Activated T-cell treated with anti-CD3 and anti-CD28 coated beads, Interleukin-2, amount 50 U/mL, for 24 hours (primary cell): ENCODE measurements at regions not wholly inside any gene's neighbourhood (a gene's known extent, or its start where the extent isn't known, plus 50 kb on each side); places are given as distances from the start of the nearest gene placed in this dataset.

Experiments used
- DNase-seq: peaks from one replicate; pipeline ENCODE4 v3.0.0-alpha.2; 2020
- H3K27ac Mint-ChIP-seq: 2 replicates; pipeline ENCODE4 v1.8.0; 2020; ENCODE audit warnings: mild to moderate bottlenecking, mixed read lengths
- H3K27me3 Mint-ChIP-seq: 2 replicates; pipeline ENCODE4 v1.8.0; 2020; ENCODE audit warnings: mixed read lengths
- H3K36me3 Mint-ChIP-seq: 2 replicates; pipeline ENCODE4 v1.8.0; 2020; ENCODE audit warnings: low read depth, mixed read lengths
- H3K4me1 Mint-ChIP-seq: 2 replicates; pipeline ENCODE4 v1.8.0; 2020; ENCODE audit warnings: low read depth, mixed read lengths
- H3K4me3 Mint-ChIP-seq: 2 replicates; pipeline ENCODE4 v1.8.0; 2020; ENCODE audit warnings: mild to moderate bottlenecking, moderate library complexity, mixed read lengths
- H3K9me3 Mint-ChIP-seq: 2 replicates; pipeline ENCODE4 v1.8.0; 2020; ENCODE audit warnings: mixed read lengths

DNA sequence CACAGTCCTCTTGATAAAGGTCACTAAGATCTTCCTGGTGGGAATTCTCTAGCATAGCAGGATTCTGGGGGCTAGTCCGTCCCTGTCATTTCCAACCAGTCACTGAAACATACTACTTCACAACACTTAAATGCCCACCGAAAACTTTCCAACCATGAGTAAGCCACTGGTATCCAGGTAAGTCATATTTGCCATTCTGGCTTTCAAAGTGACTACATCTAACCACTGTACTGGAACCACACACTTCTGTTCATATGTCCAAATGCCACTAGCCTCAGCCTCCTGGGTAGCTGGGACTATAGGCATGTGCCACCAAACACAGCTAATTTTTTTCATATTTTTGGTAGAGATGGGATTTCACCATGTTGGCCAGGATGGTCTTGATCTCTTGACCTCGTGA is 64.3 kb upstream of the VANGL1 start:
- H3K4me1 Mint-ChIP-seq = peaks cover 2% of the 10 kb centered on the region
- no peak overlapping the region for H3K27ac Mint-ChIP-seq
- H3K36me3 Mint-ChIP-seq = no peaks in the 10 kb centered on the region
- peaks cover 9% of the 10 kb centered on the region for H3K9me3 Mint-ChIP-seq
- DNase-seq = no peak
- H3K4me3 Mint-ChIP-seq = no peak overlapping the region
- peaks cover 7% of the 10 kb centered on the region for H3K27me3 Mint-ChIP-seq

DNA sequence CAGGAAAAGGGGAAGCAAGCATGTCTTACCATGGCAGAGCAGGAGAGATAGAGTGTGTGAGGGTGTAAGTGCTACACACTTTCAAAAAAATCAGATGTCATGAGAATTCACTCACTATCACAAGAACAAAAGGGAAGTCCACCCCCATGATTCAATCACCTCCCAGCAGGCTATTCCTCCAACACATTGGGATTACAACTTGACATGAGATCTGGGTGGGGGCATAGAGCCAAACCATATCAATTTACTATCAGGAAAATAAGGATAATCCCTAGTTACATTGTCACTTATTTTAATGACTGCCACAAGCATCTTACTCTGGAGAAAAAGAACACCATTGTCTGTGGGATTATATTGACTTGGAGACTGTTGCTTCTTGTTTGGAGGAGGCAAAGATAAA is 66.1 kb upstream of the VANGL1 start:
- no peak for DNase-seq
- H3K4me3 Mint-ChIP-seq = no peak overlapping the region
- H3K27me3 Mint-ChIP-seq = peaks cover 2% of the 10 kb centered on the region
- H3K4me1 Mint-ChIP-seq = peaks cover 2% of the 10 kb centered on the region
- H3K36me3 Mint-ChIP-seq = no peaks in the 10 kb centered on the region
- peaks cover 10% of the 10 kb centered on the region for H3K9me3 Mint-ChIP-seq
- H3K27ac Mint-ChIP-seq = no peak overlapping the region

DNA sequence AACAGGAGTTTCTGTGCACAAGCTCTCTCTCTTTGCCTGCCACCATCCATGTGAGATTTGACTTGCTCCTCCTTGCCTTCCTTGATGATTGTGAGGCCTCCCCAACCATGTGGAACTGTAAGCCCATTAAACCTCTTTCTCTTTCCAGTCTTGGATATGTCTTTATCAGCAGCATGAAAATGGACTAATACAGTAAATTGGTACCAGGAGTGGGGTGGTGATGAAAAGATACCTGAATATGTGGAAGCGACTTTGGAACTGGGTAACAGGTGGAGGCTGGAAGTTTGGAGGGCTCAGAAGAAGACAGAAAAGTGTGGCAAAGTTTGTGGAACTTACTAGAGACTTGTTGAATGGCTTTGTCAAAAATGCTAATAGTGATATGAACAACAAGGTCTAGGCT is 69.1 kb upstream of the VANGL1 start:
- Mint-ChIP-seq H3K4me3 (no peak overlapping the region), H3K36me3 (no peaks in the 10 kb centered on the region), H3K9me3 (peaks cover 10% of the 10 kb centered on the region), H3K27me3 (peaks cover 2% of the 10 kb centered on the region), H3K27ac (no peak overlapping the region), H3K4me1 (peaks cover 2% of the 10 kb centered on the region)
- no peak for DNase-seq

DNA sequence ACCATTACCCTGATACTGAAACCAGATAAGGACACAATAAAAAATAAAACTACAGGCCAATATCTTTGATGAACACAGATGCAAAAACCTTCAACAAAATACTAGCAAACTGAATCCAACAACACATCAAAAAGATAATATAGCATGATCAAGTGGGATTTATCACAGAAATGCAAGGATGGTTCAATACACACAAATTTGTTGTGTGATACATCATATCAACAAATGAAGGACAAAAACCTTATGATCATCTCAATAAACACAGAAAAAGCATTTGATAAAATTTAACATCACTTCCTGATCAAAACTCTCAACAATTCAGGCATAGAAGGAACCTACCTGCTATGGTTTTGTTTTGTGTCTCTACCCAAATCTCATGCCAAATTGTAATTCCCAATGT is 74.3 kb upstream of the VANGL1 start:
- no peaks in the 10 kb centered on the region for H3K4me1 Mint-ChIP-seq
- H3K27me3 Mint-ChIP-seq = peaks cover 30% of the 10 kb centered on the region
- no peak for DNase-seq
- peaks cover 5% of the 10 kb centered on the region for H3K9me3 Mint-ChIP-seq
- H3K4me3 Mint-ChIP-seq = no peak overlapping the region
- no peaks in the 10 kb centered on the region for H3K36me3 Mint-ChIP-seq
- no peak overlapping the region for H3K27ac Mint-ChIP-seq

DNA sequence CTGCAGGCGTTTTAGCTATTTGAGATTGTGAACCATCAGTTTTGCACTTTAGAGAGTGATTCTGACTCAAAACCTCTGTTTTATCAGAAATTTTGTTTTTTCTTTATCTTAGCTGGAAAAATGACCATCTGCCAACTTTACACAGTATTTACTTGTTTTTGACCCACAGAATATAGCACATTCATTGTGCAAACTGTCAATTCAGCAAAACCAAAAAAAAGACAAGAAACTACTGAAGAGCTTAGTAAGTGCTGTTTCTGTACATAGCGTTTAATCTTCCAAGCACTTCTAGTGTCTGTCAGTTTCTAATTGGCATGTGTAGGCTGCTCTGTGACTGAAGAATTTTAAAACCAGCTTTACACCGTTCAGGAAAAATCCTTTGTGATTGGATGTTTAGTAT is 76.0 kb upstream of the VANGL1 start:
- peaks cover 4% of the 10 kb centered on the region for H3K9me3 Mint-ChIP-seq
- peaks cover 37% of the 10 kb centered on the region for H3K27me3 Mint-ChIP-seq
- no peak for DNase-seq
- H3K36me3 Mint-ChIP-seq = no peaks in the 10 kb centered on the region
- H3K4me3 Mint-ChIP-seq = no peak overlapping the region
- no peak overlapping the region for H3K27ac Mint-ChIP-seq
- no peaks in the 10 kb centered on the region for H3K4me1 Mint-ChIP-seq

DNA sequence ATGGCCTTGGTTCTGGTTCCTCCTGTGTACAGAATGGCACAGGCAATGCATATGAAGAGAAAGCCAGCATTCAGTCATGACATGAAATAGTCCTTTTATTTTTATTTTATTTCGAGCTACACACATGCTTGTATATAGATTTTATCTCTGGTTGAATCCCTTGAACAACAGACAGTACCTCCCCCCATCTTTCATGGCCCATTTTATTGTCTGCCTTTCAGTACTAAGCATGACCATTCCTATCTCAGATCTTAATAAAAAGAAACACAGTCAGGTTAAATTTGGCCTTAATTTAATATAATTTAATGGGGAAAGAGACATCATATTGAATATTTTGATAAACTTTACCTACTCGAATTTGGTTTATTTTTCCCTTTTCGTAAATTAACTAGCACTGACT is 76.4 kb upstream of the VANGL1 start:
- Mint-ChIP-seq H3K27ac (no peak overlapping the region), H3K9me3 (peaks cover 4% of the 10 kb centered on the region), H3K27me3 (peaks cover 37% of the 10 kb centered on the region), H3K36me3 (no peaks in the 10 kb centered on the region), H3K4me1 (no peaks in the 10 kb centered on the region), H3K4me3 (no peak overlapping the region)
- no peak for DNase-seq

DNA sequence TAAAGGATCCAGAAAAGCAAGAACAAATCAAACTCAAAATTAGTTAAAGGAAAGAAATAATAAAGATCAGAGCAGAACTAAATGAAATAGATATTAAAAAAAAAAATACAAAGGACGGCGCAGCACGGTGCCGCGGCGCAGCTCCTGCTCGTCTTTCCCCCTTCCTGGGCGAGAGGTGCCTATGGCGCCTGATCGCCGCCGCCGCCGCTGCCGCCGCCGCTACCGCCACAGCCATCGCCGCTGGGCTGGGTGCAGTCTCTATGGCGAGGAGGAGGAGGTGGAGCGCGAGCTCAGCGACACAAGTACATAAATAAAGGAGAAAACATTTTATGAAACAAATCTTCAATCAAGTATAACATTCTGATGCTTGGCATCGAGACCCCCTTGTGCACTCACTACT is 77.6 kb upstream of the VANGL1 start:
- Mint-ChIP-seq H3K27ac (no peak overlapping the region), H3K4me1 (no peaks in the 10 kb centered on the region), H3K36me3 (no peaks in the 10 kb centered on the region), H3K9me3 (peaks cover 4% of the 10 kb centered on the region), H3K4me3 (no peak overlapping the region), H3K27me3 (peaks cover 40% of the 10 kb centered on the region)
- DNase-seq = no peak

DNA sequence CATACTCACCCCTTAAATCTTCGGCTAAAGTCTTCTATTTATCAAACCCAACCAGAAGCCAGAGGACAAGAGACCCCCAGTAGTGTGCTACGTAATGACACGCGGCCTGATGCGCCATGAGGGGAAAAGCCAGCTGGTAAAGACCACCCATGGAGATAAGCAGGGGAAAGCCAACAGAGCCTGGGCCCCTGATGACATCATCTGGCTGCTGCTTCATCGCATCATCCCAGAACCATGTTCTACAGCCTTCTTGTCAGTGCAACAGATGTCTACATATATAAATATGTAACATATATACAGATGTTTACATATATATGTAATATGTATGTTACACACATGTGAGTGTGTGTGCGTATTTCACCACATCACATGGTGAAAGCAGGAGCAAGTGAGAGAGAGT is 81.7 kb upstream of the VANGL1 start:
- no peaks in the 10 kb centered on the region for H3K4me1 Mint-ChIP-seq
- peaks cover 33% of the 10 kb centered on the region for H3K27me3 Mint-ChIP-seq
- H3K9me3 Mint-ChIP-seq = no peaks in the 10 kb centered on the region
- no peak overlapping the region for H3K27ac Mint-ChIP-seq
- H3K36me3 Mint-ChIP-seq = no peaks in the 10 kb centered on the region
- H3K4me3 Mint-ChIP-seq = no peak overlapping the region
- no peak for DNase-seq

DNA sequence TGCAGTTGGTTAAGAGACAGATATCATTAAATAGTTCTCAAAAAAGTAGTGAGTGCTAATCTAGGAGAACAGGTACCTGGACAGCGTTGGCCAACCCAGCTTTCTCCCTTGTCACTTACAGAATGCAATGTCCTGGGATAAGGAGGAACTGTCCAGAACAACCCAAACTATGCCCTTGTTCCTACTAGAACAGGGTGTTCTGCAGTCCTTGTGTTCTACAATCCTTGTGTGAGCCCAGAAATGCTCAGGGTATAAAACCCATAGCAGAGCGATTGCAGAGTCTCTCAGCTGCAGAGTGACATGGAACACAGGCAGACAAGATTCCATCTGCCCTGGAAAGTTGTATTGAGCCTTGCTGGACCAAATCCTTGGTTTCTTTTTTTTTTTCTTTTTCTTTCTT is 83.5 kb upstream of the VANGL1 start:
- Mint-ChIP-seq H3K36me3 (no peaks in the 10 kb centered on the region), H3K9me3 (no peaks in the 10 kb centered on the region), H3K4me3 (no peak overlapping the region), H3K4me1 (no peaks in the 10 kb centered on the region), H3K27me3 (peaks cover 18% of the 10 kb centered on the region), H3K27ac (no peak overlapping the region)
- DNase-seq = no peak

DNA sequence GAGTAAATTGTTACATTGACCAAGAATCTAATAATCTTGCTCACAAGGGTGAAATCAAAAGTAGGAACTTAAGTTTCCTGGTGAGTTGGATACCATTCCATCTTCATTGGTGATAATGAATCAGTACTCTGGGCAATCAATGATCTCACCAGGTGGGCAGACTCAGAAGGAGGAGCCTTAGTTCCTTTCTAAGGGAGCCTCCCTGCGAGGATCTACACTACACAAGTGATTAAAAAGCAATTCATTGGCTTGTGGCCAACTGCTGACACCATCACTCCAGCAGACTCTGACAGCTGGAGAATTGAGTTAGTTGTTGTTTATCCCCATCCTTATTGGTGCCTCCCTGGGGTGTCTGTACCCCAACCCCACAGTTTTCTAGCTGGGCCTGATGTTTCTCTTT is 84.1 kb upstream of the VANGL1 start:
- Mint-ChIP-seq H3K27me3 (peaks cover 15% of the 10 kb centered on the region), H3K4me1 (no peaks in the 10 kb centered on the region), H3K27ac (no peak overlapping the region), H3K4me3 (no peak overlapping the region), H3K9me3 (no peaks in the 10 kb centered on the region), H3K36me3 (no peaks in the 10 kb centered on the region)
- no peak for DNase-seq

DNA sequence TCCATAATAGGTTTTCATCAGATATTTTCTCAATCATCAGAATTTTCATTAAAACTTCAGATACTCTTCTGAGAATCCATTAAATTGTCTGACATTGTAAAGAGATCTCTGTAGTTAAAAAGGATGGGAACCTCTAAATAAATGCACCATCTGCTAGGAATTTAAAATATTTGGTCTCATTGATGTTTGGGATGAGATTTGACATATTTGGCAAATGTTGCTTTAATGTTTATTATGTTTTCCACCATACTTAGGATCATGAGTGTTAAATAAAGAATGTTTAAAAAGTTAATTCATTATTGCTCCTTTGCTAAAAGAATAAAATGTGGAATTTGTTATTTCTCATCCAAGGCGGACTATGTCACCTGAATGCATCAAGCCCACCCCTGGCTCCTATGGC is 85.5 kb upstream of the VANGL1 start:
- H3K4me3 Mint-ChIP-seq = no peak overlapping the region
- no peak for DNase-seq
- H3K27me3 Mint-ChIP-seq = peaks cover 17% of the 10 kb centered on the region
- H3K4me1 Mint-ChIP-seq = no peaks in the 10 kb centered on the region
- no peaks in the 10 kb centered on the region for H3K9me3 Mint-ChIP-seq
- no peaks in the 10 kb centered on the region for H3K36me3 Mint-ChIP-seq
- no peak overlapping the region for H3K27ac Mint-ChIP-seq

DNA sequence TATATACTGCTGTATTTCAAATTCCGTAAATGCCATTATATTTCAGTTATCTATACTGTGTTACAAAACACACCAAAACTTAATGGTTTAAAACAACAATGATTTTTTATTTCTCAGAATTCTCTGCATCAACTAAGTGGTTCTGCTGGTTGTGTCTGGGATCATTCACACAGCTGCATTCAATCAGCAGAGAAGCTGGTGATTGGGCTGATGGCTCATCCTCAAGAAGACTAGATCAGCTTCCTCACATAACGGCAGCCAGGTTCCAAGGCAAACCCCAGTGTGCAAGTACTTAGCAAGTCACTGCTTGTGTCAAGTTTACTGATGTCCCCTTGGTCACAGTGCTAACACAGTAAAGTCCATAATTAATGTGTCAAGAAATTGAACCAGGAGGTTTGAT is 86.3 kb upstream of the VANGL1 start:
- H3K4me1 Mint-ChIP-seq = no peaks in the 10 kb centered on the region
- H3K9me3 Mint-ChIP-seq = no peaks in the 10 kb centered on the region
- no peak overlapping the region for H3K27ac Mint-ChIP-seq
- H3K4me3 Mint-ChIP-seq = no peak overlapping the region
- H3K27me3 Mint-ChIP-seq = peaks cover 19% of the 10 kb centered on the region
- no peaks in the 10 kb centered on the region for H3K36me3 Mint-ChIP-seq
- no peak for DNase-seq

DNA sequence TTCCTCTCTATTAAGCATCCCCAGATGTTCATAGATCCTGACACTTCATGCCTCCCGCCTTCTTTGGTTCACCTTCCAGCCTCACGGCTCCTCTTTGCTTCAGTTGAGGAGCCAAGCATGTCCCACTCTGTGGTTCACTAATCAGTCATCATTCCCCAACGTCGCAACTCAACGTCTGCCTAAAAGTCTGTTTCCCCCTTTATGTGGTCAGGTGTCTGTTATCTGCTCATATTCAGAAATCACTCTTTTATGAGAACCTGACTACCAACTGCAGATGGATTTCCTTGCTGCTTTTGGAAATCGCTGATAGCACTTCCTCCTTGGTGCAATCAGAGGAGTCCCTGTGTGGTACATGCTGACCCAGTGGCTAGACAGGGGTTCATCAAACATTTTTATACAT is 94.1 kb upstream of the VANGL1 start:
- no peak overlapping the region for H3K4me3 Mint-ChIP-seq
- H3K27me3 Mint-ChIP-seq = peaks cover 17% of the 10 kb centered on the region
- no peaks in the 10 kb centered on the region for H3K9me3 Mint-ChIP-seq
- no peak for DNase-seq
- peaks cover 4% of the 10 kb centered on the region for H3K4me1 Mint-ChIP-seq
- no peaks in the 10 kb centered on the region for H3K36me3 Mint-ChIP-seq
- H3K27ac Mint-ChIP-seq = no peak overlapping the region

DNA sequence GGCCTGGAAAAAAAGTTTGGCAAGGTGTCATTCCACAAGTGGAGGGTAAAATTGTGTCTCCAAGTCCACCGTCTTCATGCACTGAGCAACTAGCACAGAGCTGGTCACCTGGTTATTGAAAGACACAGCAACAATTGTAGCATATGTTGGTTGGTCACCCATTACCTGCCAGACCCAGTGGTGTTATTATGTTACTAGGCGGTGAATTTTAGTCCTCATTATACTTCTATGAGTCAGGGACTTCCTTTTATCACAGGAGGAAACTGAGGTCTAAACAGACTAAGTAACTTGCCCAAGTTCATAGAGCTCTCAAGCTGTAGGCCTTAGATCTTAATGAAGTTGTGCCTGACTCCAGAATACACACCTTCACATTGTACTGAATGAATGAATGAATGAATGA is 94.9 kb upstream of the VANGL1 start:
- no peak for DNase-seq
- H3K36me3 Mint-ChIP-seq = no peaks in the 10 kb centered on the region
- no peak overlapping the region for H3K4me3 Mint-ChIP-seq
- peaks cover 4% of the 10 kb centered on the region for H3K4me1 Mint-ChIP-seq
- no peak overlapping the region for H3K27ac Mint-ChIP-seq
- peaks cover 9% of the 10 kb centered on the region for H3K27me3 Mint-ChIP-seq
- H3K9me3 Mint-ChIP-seq = no peaks in the 10 kb centered on the region

DNA sequence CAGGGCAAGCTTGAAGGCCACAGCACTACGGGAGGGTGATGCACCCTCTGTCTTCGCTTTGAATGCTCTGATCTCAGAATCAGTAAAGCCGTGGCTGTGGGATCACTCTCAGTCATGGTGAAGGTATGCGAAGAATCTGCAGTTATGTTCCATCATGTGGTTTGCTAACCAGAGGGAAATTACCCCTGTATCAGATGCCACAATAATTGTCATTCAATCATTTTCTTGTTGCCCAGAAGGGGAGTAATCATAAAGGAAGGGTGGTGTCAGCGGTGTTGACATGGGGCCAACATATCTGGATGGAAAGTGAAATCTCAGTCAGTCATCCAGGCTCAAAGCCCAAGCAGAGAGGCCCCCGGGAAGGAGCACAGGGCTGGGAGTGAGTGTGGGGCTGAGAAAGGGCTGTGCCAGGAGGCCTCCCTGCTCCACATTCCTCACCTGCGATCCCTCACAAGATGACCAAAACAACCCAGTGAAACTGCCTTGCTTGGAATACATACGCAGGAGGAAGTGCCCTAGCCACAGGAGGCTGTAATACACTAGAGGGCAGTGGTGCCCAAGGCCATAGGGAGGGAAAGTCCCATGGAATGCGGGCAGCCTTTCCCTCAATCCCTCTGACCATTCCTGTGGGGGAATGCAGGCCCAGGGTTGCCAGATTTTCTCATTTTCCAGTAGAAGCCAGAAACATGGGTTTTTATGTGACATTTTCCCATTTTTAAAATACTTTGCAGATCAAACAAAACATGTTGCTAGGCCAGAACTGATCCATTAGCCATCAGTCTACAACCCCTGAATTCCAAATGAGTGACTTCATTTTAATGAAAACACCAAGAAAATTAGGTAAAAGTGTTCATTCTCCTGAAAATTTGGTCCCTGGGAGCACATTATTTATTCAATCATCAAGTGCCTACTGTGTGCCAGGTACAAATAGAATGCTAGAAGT is 95.7 kb upstream of the VANGL1 start:
- no peak for DNase-seq
- H3K27ac Mint-ChIP-seq = no peak overlapping the region
- H3K4me3 Mint-ChIP-seq = no peak overlapping the region
- peaks cover 6% of the 10 kb centered on the region for H3K27me3 Mint-ChIP-seq
- peaks cover 4% of the 10 kb centered on the region for H3K4me1 Mint-ChIP-seq
- H3K36me3 Mint-ChIP-seq = no peaks in the 10 kb centered on the region
- H3K9me3 Mint-ChIP-seq = no peaks in the 10 kb centered on the region
